B cell (primary cell): ENCODE measurements at regions not wholly inside any gene's neighbourhood (a gene's known extent, or its start where the extent isn't known, plus 50 kb on each side); places are given as distances from the start of the nearest gene placed in this dataset.

Experiments
- EZH2 ChIP-seq: IDR thresholded peaks from 2 replicates; pipeline ENCODE4 v1.6.1; 2012; ENCODE audit warnings: borderline replicate concordance, low read depth, mild to moderate bottlenecking, moderate library complexity, low read length; ENCODE audit not compliant: insufficient read depth, poor library complexity, severe bottlenecking
- TF ChIP-seq, protein P1 (sequence below): fragments of 200-600 bp; IDR thresholded peaks from one replicate; pipeline ENCODE4 v1.8.0; 2022; ENCODE audit warnings: antibody characterized with exemption, mild to moderate bottlenecking

DNA sequence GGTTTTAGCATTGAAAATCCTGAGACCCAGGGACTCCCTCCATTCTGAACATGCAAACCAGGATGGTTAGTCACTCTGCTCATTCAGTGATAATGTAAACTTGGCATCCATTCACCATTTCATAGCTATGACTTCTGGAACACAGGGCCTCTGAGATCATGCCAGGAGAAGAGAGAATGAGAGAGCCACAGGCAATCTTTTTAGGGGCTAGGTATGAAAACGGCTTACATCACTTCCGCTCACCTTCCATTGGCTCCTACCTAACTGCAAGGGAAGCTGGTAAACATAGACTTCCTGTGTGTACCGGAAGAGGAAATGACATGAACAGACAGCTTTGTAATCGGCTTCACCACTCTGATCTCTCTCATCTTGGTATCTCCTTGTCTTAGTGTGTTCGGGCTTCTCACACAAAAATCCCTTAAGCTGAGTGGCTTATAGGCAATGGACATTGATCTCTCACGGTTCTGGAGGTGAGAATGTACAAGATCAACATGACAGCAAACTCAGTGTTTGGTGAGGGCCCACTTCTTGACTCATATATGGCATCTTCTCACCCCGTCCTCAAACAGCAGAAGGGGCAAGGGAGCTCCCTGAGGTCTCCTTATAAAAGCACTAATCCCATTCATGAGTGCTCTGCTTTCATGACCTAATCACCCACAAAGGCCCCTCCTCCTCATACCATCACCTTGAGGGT, 465.9 kb upstream of the TBX3 start:
- TF ChIP-seq, protein P1, sequence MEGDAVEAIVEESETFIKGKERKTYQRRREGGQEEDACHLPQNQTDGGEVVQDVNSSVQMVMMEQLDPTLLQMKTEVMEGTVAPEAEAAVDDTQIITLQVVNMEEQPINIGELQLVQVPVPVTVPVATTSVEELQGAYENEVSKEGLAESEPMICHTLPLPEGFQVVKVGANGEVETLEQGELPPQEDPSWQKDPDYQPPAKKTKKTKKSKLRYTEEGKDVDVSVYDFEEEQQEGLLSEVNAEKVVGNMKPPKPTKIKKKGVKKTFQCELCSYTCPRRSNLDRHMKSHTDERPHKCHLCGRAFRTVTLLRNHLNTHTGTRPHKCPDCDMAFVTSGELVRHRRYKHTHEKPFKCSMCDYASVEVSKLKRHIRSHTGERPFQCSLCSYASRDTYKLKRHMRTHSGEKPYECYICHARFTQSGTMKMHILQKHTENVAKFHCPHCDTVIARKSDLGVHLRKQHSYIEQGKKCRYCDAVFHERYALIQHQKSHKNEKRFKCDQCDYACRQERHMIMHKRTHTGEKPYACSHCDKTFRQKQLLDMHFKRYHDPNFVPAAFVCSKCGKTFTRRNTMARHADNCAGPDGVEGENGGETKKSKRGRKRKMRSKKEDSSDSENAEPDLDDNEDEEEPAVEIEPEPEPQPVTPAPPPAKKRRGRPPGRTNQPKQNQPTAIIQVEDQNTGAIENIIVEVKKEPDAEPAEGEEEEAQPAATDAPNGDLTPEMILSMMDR, result no peak
- no peak for TF ChIP-seq EZH2
